ENCODE measurements at regions not wholly inside any gene's neighbourhood (a gene's known extent, or its start where the extent isn't known, plus 50 kb on each side); places are given as distances from the start of the nearest gene placed in this dataset.
A peak's percentile ranks its signal among the peaks of the same experiment; 100 is the strongest.
"Not testable (repeated sequence)": the region's sequence is repeated elsewhere in the genome, so short reads cannot be mapped to it uniquely, and the experiment has no call there.

- DNase-seq: no peak
- TF ChIP-seq POLR2A (IDR thresholded peaks at IDR 0.05; ENCODE audit: low read length) (no peak), GATA1 (IDR thresholded peaks at IDR 0.05; ENCODE audit: low read depth, low read length) (no peak)
Observed at GRCh38 chr11:34810107-34810562, 106.0 kb downstream of the APIP start.

- peak; percentile 6 to 25 for DNase-seq
- TF ChIP-seq POLR2A (IDR thresholded peaks at IDR 0.05; ENCODE audit: low read length) (no peak), GATA1 (IDR thresholded peaks at IDR 0.05; ENCODE audit: low read depth, low read length) (no peak)
Observed at GRCh38 chr11:34809191-34810106, 106.7 kb downstream of the APIP start.

- DNase-seq: no peak
- TF ChIP-seq GATA1 (IDR thresholded peaks at IDR 0.05; ENCODE audit: low read depth, low read length) (no peak), POLR2A (IDR thresholded peaks at IDR 0.05; ENCODE audit: low read length) (no peak)
Observed at GRCh38 chr11:34806875-34807274, 109.3 kb downstream of the APIP start.

- DNase-seq: no peak
- no peak for TF ChIP-seq GATA1 (IDR thresholded peaks at IDR 0.05; ENCODE audit: low read depth, low read length)
- no peak for TF ChIP-seq POLR2A (IDR thresholded peaks at IDR 0.05; ENCODE audit: low read length)
Observed at GRCh38 chr11:34805937-34806336, 110.2 kb downstream of the APIP start.

GRCh38 chr11:34799848-34800247, 116.3 kb downstream of the APIP start:
- TF ChIP-seq POLR2A (IDR thresholded peaks at IDR 0.05; ENCODE audit: low read length) (no peak), GATA1 (IDR thresholded peaks at IDR 0.05; ENCODE audit: low read depth, low read length) (no peak)
- DNase-seq: no peak

GRCh38 chr11:34798985-34799384, 117.2 kb downstream of the APIP start:
- TF ChIP-seq GATA1 (IDR thresholded peaks at IDR 0.05; ENCODE audit: low read depth, low read length) (no peak), POLR2A (IDR thresholded peaks at IDR 0.05; ENCODE audit: low read length) (no peak)

GRCh38 chr11:34797497-34797896, 118.7 kb downstream of the APIP start:
- DNase-seq: not testable (repeated sequence)

More at GRCh38 chr11:34798985-34799384, 117.2 kb downstream of the APIP start:
- DNase-seq: no peak

GRCh38 chr11:34795641-34796040, 120.5 kb downstream of the APIP start:
- TF ChIP-seq GATA1 (IDR thresholded peaks at IDR 0.05; ENCODE audit: low read depth, low read length): no peak

GRCh38 chr11:34794696-34795095, 121.5 kb downstream of the APIP start:
- DNase-seq: no peak
- no peak for TF ChIP-seq GATA1 (IDR thresholded peaks at IDR 0.05; ENCODE audit: low read depth, low read length)
- TF ChIP-seq POLR2A (IDR thresholded peaks at IDR 0.05; ENCODE audit: low read length): no peak

More at GRCh38 chr11:34795641-34796040, 120.5 kb downstream of the APIP start:
- no peak for DNase-seq

- TF ChIP-seq POLR2A (IDR thresholded peaks at IDR 0.05; ENCODE audit: low read length) (no peak), GATA1 (IDR thresholded peaks at IDR 0.05; ENCODE audit: low read depth, low read length) (no peak)
- DNase-seq: no peak
Observed at GRCh38 chr11:34793666-34794065, 122.5 kb downstream of the APIP start.

- TF ChIP-seq POLR2A (IDR thresholded peaks at IDR 0.05; ENCODE audit: low read length) (no peak), GATA1 (IDR thresholded peaks at IDR 0.05; ENCODE audit: low read depth, low read length) (no peak)
- no peak for DNase-seq
Observed at GRCh38 chr11:34792814-34793258, 123.3 kb downstream of the APIP start.

GRCh38 chr11:34791780-34792542, 124.2 kb downstream of the APIP start:
- TF ChIP-seq GATA1 (IDR thresholded peaks at IDR 0.05; ENCODE audit: low read depth, low read length) (no peak), POLR2A (IDR thresholded peaks at IDR 0.05; ENCODE audit: low read length) (no peak)
- DNase-seq: no peak

GRCh38 chr11:34790620-34791019, 125.6 kb downstream of the APIP start:
- TF ChIP-seq POLR2A (IDR thresholded peaks at IDR 0.05; ENCODE audit: low read length): no peak
- no peak for TF ChIP-seq GATA1 (IDR thresholded peaks at IDR 0.05; ENCODE audit: low read depth, low read length)
- DNase-seq: no peak

- no peak for DNase-seq
- no peak for TF ChIP-seq GATA1 (IDR thresholded peaks at IDR 0.05; ENCODE audit: low read depth, low read length)
- no peak for TF ChIP-seq POLR2A (IDR thresholded peaks at IDR 0.05; ENCODE audit: low read length)
Observed at GRCh38 chr11:34789196-34789834, 126.9 kb downstream of the APIP start.
